Uterus (tissue), 3 donors: ENCODE measurements at regions not wholly inside any gene's neighbourhood (a gene's known extent, or its start where the extent isn't known, plus 50 kb on each side); places are given as distances from the start of the nearest gene placed in this dataset.
"Not testable (repeated sequence)": the region's sequence is repeated elsewhere in the genome, so short reads cannot be mapped to it uniquely, and the experiment has no call there.

Experiments
- DNase-seq, 2 donors: peaks; one replicate each; pipeline ENCODE4 v3.0.0-alpha.2; 2019 to 2020
- H3K27ac ChIP-seq, 2 donors: fragments of 200-600 bp; sonication (generic); 1 replicate in 1 of 2; 2 replicates in 1 of 2; pipeline ENCODE4 v1.5.1; 2016 to 2018
- H3K27me3 ChIP-seq, 2 donors: fragments of 200-600 bp; sonication (generic); one replicate each; pipeline ENCODE4 v1.5.1; 2018 to 2019; ENCODE audit warnings: control low read depth in 1 of 2
- H3K36me3 ChIP-seq, 2 donors: fragments of 200-600 bp; sonication (generic); one replicate each; pipeline ENCODE4 v1.5.1; 2019; ENCODE audit warnings: control low read depth in 1 of 2
- H3K4me1 ChIP-seq, 2 donors: fragments of 200-600 bp; sonication (generic); one replicate each; pipeline ENCODE4 v1.5.1; 2018 to 2019; ENCODE audit warnings: control low read depth in 1 of 2
- H3K4me3 ChIP-seq, 2 donors: fragments of 200-600 bp; sonication (generic); 1 replicate in 1 of 2; 2 replicates in 1 of 2; pipeline ENCODE4 v1.5.1; 2018 to 2019; ENCODE audit warnings: mild to moderate bottlenecking in 1 of 2
- H3K9me3 ChIP-seq, 2 donors: fragments of 200-600 bp; sonication (generic); one replicate each; pipeline ENCODE4 v1.5.1; 2019; ENCODE audit warnings: control low read depth in 1 of 2
- CTCF ChIP-seq, 4 experiments: fragments of 200-600 bp in 2 of 4; fragments of 450-650 bp in 2 of 4; sonication (generic) in 2 of 4; IDR thresholded peaks; one replicate each; pipeline ENCODE4 v1.5.1; 2016 to 2019; ENCODE audit warnings: antibody characterized with exemption in 4 of 4, mild to moderate bottlenecking in 2 of 4, moderate library complexity in 1 of 4
- POLR2A ChIP-seq, 2 donors: fragments of 450-650 bp; IDR thresholded peaks; one replicate each; pipeline ENCODE4 v1.6.1; 2016; ENCODE audit warnings: antibody characterized with exemption in 2 of 2, mild to moderate bottlenecking in 1 of 2, moderate library complexity in 1 of 2
- intact Hi-C: fragments of 100-400 bp; cut with DNase I; formaldehyde crosslinking; loops from one replicate; pipeline ENCODE4 v1.15.1; 2023; ENCODE audit warnings: low total_unique reads
- donor health status: DM: yes; HTN: yes; CAD: no.

GRCh38 chr11:72520815-72521214 lies 86.5 kb upstream of the CLPB start:
- DNase-seq: no peak
- intact Hi-C loops: no loop called here
- Histone ChIP-seq H3K27me3 (no peaks in the 10 kb centered on the region), H3K36me3 (no peaks in the 10 kb centered on the region), H3K9me3 (no peaks in the 10 kb centered on the region), H3K4me3 (no peak overlapping the region), H3K27ac (no peak overlapping the region), H3K4me1 (no peaks in the 10 kb centered on the region)
- TF ChIP-seq POLR2A (IDR thresholded peaks at IDR 0.05): no peak
- TF ChIP-seq CTCF (IDR thresholded peaks at IDR 0.05): no peak

- intact Hi-C loops, H3K4me3 ChIP-seq, H3K27me3 ChIP-seq, H3K9me3 ChIP-seq, H3K27ac ChIP-seq, DNase-seq, H3K36me3 ChIP-seq, H3K4me1 ChIP-seq: not testable (repeated sequence)
Observed at GRCh38 chr11:72519882-72520281, 85.6 kb upstream of the CLPB start.

GRCh38 chr11:72519220-72519881 lies 85.0 kb upstream of the CLPB start:
- H3K4me3 ChIP-seq: peak overlapping the region; percentile 7 to 28
- TF ChIP-seq POLR2A (IDR thresholded peaks at IDR 0.05) (no peak), CTCF (IDR thresholded peaks at IDR 0.05) (no peak)
- H3K36me3 ChIP-seq: no peaks in the 10 kb centered on the region
- no peaks in the 10 kb centered on the region for H3K27me3 ChIP-seq
- no peaks in the 10 kb centered on the region for H3K4me1 ChIP-seq
- no peaks in the 10 kb centered on the region for H3K9me3 ChIP-seq
- H3K27ac ChIP-seq: peak overlapping the region in 1 of 2 donors; percentile 52
- intact Hi-C loops: no loop called here
- no peak for DNase-seq

GRCh38 chr11:72514331-72514730 lies 80.0 kb upstream of the CLPB start:
- intact Hi-C loops: no loop called here
- Histone ChIP-seq H3K36me3 (no peaks in the 10 kb centered on the region), H3K9me3 (no peaks in the 10 kb centered on the region), H3K4me3 (no peak overlapping the region), H3K27me3 (no peaks in the 10 kb centered on the region), H3K27ac (no peak overlapping the region), H3K4me1 (no peaks in the 10 kb centered on the region)
- DNase-seq: no peak
- no peak for TF ChIP-seq CTCF (IDR thresholded peaks at IDR 0.05)
- TF ChIP-seq POLR2A (IDR thresholded peaks at IDR 0.05): no peak

- H3K36me3 ChIP-seq: no peaks in the 10 kb centered on the region
- intact Hi-C loops: no loop called here
- TF ChIP-seq POLR2A (IDR thresholded peaks at IDR 0.05) (no peak), CTCF (IDR thresholded peaks at IDR 0.05) (no peak)
- H3K9me3 ChIP-seq: no peaks in the 10 kb centered on the region
- no peaks in the 10 kb centered on the region for H3K4me1 ChIP-seq
- DNase-seq: no peak
- H3K4me3 ChIP-seq: no peak overlapping the region
- no peaks in the 10 kb centered on the region for H3K27me3 ChIP-seq
- no peak overlapping the region for H3K27ac ChIP-seq
Observed at GRCh38 chr11:72513411-72513810, 79.1 kb upstream of the CLPB start.

- DNase-seq: no peak
- Histone ChIP-seq H3K27me3 (no peaks in the 10 kb centered on the region), H3K36me3 (no peaks in the 10 kb centered on the region), H3K9me3 (no peaks in the 10 kb centered on the region), H3K27ac (no peak overlapping the region), H3K4me1 (no peaks in the 10 kb centered on the region), H3K4me3 (no peak overlapping the region)
- no peak for TF ChIP-seq POLR2A (IDR thresholded peaks at IDR 0.05)
- TF ChIP-seq CTCF (IDR thresholded peaks at IDR 0.05): no peak
- intact Hi-C loops: no loop called here
Observed at GRCh38 chr11:72512956-72513355, 78.6 kb upstream of the CLPB start.
